Stimulated activated CD8-positive, alpha-beta memory T cell treated with anti-CD3 and anti-CD28 coated beads, Interleukin-7, amount 100 ng/mL, for 48 hours (primary cell): ENCODE measurements at regions not wholly inside any gene's neighbourhood (a gene's known extent, or its start where the extent isn't known, plus 50 kb on each side); places are given as distances from the start of the nearest gene placed in this dataset.

Source experiments
- DNase-seq, 2 donors: peaks; one replicate each; pipeline ENCODE4 v3.0.0-alpha.2; 2020; ENCODE audit warnings: low read depth in 1 of 2; ENCODE audit errors: extremely low read depth in 1 of 2

DNA sequence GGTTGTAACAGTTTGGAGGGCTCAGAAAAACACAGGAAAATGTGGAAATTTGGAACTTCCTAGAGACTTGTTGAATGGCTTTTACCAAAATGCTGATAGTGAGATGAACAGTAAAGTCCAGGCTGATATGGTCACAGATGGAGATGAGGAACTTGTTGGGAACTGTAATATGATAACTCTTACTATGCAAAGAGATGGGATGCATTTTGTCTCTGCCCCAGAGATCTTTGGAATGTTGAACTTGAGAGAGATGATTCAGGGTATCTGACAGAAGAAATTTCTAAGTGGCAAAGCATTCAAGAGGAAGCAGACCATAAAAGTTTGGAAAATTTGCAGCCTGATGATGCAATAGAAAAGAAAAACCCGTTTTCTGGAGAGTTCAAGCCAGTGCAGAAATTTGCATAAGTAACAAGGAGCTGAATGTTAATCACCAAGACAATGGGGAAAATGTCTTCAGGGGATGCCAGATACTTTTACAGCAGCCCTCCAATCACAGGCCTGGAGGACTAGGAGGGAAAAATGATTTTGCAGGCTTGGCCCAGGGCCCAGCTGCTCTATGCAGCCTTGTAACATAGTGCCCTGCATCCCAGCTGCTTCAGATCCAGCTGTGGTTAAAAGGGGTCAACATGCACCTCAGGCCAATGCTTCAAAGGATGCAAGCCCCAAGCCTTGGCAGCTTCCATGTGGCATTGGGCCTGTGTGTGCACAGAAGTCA lies 572.7 kb upstream of the ATP2B1 start:
- no peak for DNase-seq

DNA sequence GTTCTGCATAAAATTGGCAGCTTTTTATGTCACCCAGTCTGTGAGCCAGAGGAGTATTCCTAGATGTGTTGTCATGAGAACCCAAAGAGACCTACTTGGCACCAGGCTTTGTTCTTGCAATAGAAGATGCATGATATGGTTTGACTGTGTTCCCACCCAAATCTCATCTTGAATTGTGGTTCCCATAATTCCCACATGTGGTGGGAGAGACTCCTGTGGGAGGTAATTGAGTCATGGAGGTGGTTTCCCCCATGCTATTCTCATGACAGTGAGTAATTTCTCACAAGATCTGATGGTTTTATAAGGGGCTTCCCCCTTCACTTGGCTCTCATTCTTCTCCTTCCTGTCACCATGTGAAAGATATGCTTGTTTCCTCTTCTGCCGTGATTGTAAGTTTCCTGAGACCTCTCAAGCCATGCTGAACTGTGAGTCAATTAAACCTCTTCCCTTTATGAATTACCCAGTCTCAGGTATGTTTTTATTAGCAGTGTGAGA lies 572.0 kb upstream of the ATP2B1 start:
- DNase-seq: peak in 1 of 2 donors; percentile 11

DNA sequence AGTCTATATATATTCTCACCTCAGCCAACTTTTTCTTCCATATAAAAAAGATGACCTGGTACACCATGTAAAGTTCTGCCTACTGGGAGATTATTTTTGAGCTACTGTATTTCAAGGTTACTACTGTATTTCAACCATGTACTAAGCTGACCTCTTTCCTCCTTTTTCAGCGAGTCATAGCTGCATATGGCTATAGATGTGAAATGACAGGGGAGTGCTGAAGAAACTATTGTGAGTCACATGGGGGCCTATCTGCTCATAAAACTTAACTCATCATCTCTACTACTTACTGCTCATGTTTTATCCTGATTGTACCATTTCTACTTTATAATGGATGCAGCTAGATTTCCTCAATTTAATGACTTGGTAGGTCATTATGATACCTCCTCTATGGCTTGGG lies 571.4 kb upstream of the ATP2B1 start:
- DNase-seq: no peak

DNA sequence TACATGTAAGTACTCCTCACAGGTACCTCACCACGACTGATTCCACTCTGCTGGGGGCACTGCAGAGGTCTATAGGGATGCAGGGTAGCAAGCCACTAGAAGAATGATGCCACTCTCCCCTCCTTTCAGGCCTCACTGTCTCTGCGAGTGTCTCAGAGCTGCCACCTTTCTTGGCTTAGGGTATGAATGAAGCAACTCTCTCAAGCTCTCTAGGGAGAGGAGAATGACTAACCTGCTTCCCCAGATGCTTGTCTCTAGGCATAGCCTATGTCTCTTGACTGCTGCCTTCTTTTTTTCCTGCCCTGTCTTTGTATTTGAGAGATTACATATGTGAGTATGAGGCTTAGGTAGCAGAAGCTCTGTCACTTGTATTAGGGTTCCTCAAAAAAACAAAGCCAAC lies 566.5 kb upstream of the ATP2B1 start:
- DNase-seq: no peak

DNA sequence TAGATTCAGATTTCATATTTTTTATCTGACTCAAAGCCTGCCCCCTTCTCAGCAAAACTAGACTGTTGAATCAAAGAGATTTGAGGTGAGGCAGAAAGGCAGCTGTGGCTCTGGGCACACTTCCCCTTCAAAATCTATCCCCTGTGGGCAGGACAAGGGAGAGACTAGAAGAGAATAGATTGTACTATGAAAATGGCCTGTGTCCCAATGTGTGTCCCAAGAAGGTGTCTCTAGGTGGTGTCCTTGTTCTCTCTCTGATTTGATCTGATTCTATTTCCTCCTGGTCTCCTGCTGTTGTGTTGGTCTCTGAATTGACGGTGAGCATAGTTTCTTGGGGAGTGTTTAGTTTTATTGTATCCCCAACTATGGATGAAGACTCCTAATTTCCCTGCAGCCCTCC lies 565.8 kb upstream of the ATP2B1 start:
- DNase-seq: no peak

DNA sequence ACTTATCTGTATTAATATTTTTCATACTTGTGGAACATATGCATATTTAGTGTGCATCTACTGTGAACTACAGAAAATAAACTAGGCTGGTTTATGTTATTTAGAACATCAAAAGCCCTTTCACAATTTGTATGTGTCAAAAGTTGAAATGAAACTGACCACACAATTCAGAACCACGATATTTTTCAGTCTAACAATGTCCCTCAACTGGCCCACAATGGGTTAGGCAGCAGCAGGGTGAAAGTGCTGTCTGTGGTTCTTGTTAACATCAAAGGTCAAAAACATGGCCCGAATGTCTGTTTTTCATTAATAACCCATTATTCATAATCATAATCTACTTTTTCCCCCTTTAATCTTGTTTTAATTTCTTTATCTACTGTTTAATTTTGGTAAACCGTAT lies 559.9 kb upstream of the ATP2B1 start:
- no peak for DNase-seq

DNA sequence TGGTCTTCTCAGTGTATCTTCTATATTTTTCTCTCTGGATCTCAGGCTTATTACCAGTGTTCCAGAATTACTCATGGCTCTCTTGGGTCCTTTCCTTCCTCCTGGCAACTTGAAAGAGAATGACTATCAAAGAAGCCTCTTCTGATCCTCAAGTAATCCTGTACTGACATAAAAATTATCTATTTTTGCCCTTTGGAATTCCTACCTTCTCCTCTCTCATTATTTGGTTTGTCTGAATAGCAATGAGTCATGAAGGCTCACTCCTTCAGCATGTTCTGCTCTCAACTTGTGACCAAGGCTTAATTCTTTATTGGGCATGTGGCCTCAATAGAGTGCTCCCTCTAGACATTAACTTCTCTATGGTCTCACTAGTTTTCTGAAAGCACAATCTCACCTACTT lies 553.6 kb upstream of the ATP2B1 start:
- no peak for DNase-seq

DNA sequence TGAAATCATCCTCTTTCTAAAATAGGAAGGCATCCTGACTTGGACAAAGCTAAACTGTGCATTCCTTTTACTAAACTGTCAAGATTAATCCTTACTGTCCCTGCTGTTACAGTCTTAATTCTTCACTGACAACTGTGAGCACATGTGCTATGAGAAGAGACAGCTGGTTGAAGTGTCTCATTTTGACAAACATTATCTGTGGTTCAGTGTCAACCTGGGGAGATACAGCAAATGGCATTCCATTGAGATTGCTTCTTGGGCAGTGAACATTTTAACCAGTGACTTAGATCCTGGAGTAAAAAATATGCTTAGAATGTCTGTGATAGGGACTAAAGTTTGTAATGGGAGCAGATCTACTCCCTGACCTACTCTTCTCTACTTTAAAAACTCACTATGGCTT lies 552.6 kb upstream of the ATP2B1 start:
- no peak for DNase-seq

DNA sequence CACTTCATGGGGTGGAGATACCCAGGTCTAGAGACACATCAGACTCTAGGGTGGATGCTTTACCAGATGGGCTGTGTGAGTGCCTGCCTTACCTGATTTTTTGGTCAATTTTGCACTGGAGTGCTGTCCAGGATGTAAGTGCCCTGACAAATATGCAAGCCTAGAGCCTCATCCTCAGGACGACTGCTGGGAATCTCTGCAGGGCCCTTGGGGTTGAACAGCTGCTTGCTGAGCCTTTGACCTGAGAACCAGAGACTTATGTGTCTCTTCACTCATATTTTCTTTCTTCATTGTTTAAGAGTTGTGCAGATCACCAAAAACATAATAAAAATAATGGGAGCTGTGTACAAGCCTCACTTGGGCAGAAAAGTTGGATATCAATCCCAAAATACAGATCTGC lies 551.5 kb upstream of the ATP2B1 start:
- no peak for DNase-seq

DNA sequence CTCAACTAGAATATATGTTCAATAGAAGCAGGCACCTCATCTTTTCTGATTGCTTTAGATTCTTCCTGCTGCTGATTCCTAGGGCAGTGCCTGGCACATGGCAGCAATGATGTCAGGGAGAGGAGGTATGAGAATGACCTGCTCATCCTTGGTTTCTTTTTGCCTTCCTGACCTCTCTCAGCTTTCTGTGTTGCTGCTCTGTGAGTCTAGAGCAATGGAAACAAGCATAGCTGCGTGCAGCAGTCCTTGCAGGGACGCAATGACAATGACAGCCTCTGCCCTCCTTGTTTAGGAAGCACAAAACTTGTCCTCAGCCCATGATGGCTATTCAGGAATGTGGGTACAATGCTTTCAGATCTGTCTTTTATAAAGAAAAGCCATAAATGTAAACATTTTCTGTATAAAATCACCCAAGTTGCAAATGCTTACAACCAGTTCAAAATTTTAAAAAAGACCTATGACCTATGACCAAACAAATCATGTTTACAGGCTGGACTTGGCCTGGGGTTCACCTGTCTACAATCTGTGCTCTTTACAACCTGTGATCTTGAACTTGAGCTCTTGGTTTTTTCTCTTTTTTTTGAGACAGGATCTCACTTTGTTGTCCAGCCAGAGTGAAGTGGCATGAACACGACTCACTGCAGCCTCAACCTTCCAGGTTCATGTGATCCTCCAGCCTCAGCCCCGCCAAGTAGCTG lies 549.4 kb upstream of the ATP2B1 start:
- no peak for DNase-seq

DNA sequence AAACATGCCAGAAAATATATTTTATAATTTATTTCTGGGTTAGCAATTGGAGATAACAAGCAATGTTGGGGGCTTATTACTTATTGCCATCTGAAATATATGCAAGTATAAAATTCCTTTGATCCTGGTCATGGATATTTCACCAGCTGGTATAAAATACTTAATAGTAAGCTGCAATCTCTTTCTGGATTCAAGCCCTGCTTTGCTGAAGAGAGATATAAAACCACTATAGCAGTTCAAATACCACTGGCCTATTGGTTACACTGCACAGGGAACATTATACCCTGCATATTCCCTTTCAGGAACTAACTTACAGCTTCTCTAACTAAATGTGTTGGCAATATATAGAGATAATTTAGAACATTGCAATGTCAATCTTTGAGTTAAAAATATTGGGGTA lies 546.2 kb upstream of the ATP2B1 start:
- DNase-seq: no peak

DNA sequence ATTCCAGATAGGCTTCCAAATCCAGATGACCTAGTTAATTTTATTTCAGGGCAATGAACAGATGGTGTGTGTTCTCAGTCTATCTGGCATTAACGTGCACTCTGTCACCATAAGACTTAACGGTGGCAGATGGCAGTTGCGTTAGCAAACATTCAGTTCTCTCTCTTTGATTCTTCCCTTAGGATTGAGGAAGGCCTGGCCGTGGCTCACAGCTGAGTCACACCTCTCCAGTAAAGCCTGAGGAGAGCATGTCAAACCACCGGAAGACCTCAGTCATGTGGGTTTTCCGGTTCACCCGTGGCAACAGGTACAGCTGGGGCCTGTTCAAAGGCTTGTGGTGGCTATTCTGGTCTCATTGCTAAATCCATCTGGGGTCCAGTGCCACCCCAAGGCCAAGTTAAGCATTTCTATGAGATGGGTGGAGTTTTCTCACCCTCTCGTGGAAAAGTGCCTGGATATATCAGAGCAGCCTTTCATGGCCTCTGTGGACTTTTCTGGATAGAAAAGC lies 545.1 kb upstream of the ATP2B1 start:
- peak; percentile 17 to 42 for DNase-seq

DNA sequence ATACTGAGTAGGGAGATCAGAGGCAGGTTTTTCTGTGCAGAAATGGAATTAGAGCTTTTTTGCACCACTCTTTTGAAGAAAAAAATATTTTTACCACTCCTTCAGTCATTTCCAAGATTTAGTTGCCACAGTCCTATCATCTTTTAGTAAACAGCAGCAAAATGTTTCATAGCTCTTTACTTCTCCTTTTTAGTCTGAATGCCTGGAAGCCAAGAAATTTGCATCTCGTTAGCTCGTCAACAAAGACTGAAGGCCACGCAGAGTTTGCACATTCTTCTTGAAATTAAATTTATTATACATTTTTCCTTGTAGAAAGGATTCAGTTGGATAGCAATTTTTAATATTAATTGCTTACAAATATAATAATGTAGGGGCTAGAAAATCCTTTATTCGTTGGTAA lies 544.5 kb upstream of the ATP2B1 start:
- no peak for DNase-seq

DNA sequence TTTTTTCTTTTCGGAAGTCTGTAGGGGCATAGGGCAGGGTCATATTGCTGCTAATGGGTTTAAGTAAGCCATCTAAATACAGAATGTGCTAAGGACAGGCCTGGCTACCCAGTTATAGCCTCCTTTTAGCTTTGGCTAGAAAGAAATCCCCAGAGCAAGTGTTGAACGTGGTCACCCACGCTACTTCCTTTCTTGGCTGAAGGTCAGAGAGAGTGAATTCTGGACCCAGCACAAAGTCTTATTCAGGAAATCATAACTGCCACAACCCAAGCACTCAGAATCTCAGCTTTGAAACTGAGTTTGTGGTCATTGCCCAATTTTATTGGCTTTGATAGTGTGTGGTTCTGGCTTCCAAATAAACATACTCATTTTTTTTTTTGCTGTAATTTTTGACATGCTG lies 542.1 kb upstream of the ATP2B1 start:
- DNase-seq: no peak

DNA sequence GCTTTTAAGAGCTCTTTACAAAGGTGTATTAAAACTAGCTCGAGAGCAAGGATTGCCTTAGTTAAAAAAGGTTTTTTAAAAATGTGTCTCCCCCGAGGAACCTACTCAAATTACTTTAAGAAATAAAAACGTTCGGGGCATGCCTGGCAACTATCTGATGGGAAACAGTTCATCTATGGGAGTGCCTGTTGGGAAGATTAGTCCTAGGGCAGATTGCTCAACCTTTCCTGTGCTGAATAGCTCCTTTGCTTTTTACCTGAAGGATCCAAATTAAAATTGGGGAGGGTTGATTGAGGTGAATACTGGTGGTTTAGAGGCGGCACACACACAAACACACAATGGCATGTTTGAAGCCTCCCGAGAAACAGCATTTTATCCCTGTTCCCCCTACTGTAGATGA lies 541.4 kb upstream of the ATP2B1 start:
- no peak for DNase-seq

DNA sequence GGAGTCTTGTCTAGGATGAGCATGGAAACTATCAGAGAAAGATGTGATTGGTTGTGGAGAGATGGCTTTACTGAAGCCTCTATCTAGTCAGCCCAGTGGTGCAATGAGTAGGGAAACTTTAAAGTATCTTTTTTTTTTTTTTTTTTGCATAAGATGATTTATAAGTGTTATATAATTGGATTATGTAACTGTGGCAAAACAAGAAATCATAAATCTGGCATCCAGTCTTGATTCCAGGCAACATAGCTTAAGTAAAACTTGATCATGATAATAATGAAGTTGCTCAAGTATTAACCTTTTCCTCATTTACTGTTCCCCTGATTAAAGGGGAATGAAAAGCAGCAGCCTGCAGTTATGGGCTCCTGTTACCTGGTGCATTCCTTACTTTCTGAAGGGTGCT lies 538.0 kb upstream of the ATP2B1 start:
- DNase-seq: no peak

DNA sequence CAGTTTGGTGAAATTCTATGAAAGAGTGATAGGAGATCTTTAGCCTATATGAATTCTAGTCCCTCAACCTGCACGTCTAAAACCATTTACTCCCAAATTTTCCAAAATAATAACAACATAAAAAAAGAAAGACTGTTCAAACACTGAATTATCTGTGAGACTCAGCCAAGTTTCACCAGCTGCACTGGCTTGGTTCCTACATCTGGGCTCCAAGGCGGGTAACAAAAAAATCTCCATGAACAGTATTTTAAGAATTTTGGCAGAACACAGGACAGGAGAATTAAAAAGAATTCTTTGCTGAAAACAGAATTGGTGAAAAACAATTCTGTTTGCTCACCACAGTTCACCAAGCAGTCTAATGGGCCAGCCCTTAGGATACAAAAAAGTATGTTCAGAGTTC lies 536.8 kb upstream of the ATP2B1 start:
- DNase-seq: no peak

DNA sequence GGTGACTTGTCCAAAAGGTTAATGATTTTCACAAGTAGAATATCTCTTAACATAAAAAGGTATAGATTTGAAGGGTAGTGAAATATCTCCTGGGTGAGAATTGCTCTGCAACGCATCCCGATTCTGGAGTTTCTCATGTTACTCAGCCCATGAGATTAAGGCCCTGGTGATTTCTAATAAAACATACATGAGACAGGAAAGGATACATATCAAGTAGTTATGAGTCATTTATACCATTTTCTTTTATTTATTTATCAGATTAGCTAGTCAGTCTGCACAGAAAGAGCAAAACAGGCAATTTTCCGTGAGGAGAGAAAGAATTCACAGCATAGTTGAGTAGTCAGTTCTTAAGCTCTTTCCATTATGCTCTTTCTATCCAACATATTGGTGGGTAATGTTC lies 535.6 kb upstream of the ATP2B1 start:
- DNase-seq: no peak

DNA sequence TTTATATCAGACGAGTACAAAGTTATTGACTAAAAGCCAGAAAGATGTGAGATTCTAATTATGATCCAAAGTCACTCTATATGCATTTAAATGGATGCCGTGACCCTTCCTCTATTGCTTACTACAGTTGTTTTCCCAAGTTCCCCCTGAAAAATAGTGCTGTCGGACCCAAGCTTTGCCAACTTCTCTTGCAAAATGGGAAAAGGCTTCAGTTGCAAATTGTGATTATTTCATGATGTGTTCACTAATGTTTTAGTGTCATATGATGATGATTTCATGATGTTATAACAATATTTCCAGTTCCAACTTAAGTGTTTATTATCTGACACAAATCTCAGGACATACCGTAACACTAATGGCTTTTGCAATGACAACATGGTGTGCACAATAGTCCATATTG lies 534.6 kb upstream of the ATP2B1 start:
- DNase-seq: no peak

DNA sequence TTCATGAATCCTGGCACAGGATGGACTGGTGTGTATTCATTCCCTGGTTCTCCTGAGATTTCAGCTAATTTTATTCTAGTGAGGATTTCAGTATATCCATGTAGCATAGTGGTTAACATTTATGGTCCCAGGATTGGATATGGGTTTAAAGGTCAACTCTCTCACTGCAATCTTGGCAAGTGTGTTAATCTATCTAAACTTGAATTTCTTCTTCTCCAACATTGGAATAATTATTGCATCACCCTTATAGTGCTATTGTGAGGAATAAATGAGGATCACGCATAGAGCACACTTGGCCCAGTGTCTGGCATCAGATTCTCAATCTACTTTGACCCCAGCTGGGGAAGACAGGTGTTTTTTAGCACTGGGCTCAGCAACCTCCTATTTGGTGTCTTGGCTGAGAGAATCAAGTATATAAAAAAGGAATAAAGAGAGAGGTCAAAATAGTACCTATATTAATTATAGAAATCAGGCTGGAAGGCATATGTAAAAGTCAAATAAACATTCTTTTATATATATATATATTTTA lies 531.2 kb upstream of the ATP2B1 start:
- no peak for DNase-seq

DNA sequence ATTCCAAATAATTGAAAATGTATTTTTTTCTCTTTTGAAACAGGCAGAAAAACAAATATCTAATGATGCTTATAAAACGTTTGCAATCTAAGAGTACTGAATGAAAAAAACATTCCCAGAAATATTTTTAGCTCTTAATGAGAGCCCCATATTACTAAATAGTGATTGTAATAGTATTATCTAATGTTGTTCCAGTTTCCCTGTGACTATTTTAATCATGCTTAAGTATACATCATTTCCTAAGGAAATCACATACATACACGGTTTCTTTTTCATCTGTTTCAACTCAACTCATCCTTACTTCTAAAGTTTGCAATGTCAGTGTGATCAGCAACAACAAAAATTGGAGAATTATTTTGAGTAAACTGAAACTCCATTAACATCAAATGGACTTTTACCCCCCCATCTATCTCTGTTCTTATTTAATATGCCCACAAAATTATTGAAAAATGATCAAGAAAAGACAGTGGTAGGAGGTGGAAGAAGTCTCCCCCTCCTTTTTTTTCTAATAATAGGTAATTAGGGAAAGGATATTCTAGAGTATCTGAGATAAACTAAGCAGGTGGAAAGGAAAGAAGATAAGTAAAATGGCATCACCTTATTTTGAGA lies 530.1 kb upstream of the ATP2B1 start:
- DNase-seq: no peak

DNA sequence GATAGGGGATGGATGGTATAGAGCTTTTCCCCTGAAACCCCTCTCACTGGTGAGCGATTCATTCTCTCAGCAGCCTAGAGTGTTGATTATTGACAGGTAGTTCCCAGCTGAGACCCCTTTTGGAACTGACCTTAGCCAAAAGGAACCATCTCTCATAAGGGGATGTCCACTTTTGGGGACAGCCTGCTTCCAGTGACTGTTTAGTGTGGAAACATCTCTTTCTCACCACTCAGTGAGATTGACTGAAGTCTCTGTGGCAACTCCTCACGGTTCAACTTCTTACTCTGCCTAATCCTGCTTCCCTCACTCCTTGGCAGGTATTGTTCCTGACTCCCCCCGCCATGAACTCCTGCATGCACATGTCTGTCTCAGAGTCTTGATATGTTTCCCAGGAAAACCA lies 529.2 kb upstream of the ATP2B1 start:
- no peak for DNase-seq
